IPS-NIHi7 (cell line): ENCODE measurements at regions not wholly inside any gene's neighbourhood (a gene's known extent, or its start where the extent isn't known, plus 50 kb on each side); places are given as distances from the start of the nearest gene placed in this dataset.

ENCODE experiments used
- DNase-seq: peaks from one replicate; pipeline ENCODE4 v3.0.0; 2012; ENCODE audit warnings: mixed read lengths; ENCODE audit errors: extremely low spot score

- no peak for DNase-seq
These were observed 245.9 kb downstream of the ERMARD start for GRCh38 chr6:169997187-169997929.

- DNase-seq, result no peak
These were observed 245.1 kb downstream of the ERMARD start for GRCh38 chr6:169996378-169997051.

GRCh38 chr6:169994739-169995138 is 243.3 kb downstream of the ERMARD start:
- no peak for DNase-seq

GRCh38 chr6:169993861-169994481 is 242.5 kb downstream of the ERMARD start:
- no peak for DNase-seq

GRCh38 chr6:169991913-169992312 is 240.5 kb downstream of the ERMARD start:
- no peak for DNase-seq

GRCh38 chr6:169991031-169991390 is 239.6 kb downstream of the ERMARD start:
- no peak for DNase-seq

DNA sequence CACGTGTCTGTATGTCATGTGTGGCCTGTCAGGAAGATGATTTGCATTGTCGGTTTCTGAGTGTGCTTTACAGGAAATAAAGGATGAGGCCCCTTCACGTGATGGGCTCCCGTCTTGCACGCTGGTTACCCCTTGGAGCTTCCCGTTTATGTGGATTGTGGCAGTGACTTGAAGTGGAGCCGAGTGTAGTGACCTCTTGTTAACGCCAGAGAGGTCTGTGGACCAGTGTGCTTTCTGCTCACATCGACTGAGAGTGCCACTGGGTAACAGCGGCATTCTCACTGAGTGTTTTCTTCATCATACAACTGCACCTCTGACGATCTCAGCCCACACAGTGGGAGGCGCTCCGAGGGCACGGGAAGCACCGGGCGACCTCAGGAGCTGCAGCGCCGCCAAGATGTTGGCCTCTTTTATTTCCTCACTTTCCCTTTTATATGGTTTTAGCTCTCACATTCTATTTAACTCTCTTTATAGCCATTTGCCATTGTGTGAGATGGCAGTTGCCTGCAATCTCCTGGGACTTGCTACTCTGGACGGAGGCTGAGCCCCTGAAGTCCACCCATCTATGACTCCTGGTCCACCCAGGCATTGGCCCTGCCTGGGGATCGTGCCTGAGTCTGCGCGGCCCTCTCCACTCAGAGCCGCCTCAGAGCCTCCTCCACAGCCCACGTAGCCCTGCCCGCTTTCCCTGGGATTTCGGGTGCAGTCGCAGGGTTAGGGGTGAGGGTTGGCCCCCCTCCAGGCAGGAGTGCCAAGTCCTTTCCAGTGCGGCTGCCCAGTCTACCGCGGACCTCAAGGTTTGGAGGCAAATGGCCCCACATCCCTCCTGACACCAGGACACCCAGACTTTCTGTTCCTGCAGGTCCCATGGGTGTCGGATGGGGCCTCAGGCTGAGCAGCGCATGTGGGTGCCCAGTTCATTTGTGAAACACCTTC is 238.9 kb downstream of the ERMARD start:
- DNase-seq, result no peak

- no peak for DNase-seq
These were observed 238.2 kb downstream of the ERMARD start for GRCh38 chr6:169989594-169989993.

- no peak for DNase-seq
These were observed 237.5 kb downstream of the ERMARD start for GRCh38 chr6:169988769-169989550.

DNA sequence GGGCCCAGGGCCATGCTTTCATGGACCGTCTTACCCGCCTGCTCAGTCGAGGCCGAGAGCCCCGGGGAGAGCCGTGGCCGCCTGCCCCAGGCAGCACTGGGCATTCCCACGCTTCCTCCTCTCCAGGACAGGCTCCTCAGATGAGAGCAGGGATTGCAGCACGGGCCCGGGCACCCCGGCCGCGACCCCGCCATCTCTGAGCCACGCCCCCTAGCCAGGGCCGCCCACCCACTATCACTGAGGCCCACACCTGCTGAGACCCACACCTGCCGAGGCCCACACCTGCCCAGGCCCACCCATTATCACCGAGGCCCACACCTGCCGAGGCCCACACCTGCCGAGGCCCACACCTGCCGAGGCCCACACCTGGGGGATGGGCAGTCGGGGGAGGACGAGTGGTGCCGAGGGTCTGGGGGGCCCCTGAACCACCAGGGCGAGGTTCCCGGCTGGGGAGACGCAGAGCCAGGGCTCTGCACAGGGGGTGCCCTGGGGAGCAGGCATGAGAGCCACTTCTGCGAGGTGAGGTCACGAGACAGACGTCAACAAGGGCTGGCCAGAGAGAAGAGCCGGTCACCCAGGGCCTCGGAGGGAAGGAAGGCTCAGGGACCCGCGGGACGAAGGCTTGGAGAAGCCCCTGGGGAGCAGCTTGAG is 235.6 kb downstream of the ERMARD start:
- no peak for DNase-seq

GRCh38 chr6:169986171-169986847 is 234.9 kb downstream of the ERMARD start:
- no peak for DNase-seq

GRCh38 chr6:169985121-169986015 is 233.9 kb downstream of the ERMARD start:
- no peak for DNase-seq

GRCh38 chr6:169984181-169985120 is 233.0 kb downstream of the ERMARD start:
- DNase-seq, result no peak

DNA sequence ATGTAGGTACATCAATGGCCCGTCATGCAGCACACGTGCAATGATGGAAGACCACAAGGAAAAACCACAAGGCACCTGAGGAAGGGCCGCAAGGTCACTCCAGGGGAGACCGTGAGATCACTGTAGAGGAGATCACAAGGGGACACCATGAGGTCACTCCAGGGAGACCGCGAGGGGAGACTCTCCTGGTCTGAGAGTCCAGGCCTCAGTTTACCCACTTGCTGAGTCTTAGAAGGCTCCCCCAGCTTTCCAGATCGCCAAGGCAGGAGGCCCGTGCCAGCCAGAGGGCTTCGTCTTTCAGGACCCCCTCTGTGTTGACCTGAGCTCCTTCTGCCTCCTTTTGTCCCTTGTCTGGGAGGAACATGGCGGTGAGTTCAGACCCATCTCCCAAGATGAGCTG is 232.2 kb downstream of the ERMARD start:
- DNase-seq, result no peak

DNA sequence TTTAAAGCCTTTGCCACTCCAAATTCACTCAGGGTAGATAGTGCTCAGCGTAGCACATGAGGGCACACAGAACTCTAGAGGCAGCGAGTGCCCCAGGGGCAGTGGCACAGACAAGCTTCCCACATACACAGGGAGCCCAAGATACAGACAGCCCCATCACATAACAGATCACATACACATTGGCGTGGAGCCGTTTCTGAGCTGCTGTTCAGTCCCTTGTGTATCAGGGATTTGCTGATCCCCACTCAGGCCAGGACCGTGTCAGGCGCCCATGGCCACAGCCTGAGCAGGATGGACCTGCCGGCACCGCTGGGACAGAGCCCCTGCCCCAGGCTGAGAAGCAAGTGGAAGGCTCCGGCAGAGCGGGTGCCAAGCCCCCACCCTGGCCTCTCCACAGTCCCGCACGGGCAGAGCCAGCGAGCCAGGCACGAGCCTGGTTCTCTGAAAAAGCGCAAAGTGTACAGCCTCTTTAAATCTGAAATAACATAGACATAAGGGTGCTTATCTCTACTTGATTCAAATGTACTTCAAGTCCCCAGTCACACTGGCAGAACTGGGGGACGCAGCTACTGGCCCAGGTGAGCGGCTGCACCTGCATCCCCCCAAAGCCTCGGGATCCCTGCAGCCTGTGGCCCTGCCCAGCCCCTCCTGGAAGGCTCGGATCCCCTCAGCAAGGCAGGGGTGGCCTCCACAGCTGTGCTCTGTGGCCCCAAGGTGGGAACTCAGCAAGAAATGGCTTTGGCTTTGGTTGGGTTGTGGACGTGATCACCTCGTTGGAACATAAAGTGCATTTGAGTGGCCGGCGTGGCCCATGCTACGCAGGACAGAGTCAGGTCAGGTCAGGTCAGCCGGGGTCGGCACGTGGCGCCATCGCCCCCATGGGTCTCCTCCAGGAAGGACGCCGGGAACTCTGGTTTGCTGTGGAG is 231.3 kb downstream of the ERMARD start:
- no peak for DNase-seq

DNA sequence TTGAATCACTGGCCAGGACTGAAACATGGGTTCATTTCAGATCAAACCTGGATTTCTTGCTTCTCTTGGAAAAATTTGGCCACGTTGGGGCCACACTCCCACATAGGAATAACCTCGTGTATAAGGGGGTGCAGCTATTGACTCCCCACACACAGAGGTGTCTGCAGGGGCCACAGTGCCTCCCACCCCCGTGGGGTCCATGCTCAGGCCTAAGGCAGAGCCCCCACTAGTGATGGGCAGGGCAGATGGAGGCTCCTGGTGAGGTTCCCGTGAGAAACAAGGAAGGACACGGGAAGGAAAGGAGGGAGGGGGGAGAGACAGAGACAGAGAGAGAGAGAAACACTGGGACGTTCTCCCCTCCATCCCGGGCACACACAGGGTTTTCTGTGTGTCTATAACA is 230.5 kb downstream of the ERMARD start:
- no peak for DNase-seq

DNA sequence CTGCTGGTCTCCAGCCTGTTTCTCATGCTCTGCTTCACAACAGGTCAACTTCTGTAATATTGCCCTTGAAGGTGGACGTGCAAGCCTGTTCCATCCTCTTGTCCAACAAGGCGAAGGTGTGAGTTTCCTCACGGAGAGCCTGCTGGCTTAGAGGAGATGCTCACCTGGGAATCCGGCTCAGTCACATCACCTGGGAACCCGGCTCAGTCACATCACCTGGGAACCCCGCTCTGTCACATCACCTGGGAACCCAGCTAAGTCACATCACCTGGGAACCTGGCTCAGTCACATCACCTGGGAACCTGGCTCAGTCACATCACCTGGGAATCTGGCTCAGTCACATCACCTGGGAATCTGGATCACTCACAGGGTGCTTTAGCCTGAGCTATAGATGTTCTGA is 230.1 kb downstream of the ERMARD start:
- no peak for DNase-seq
